ENCODE measurements at regions not wholly inside any gene's neighbourhood (a gene's known extent, or its start where the extent isn't known, plus 50 kb on each side); places are given as distances from the start of the nearest gene placed in this dataset.

DNA sequence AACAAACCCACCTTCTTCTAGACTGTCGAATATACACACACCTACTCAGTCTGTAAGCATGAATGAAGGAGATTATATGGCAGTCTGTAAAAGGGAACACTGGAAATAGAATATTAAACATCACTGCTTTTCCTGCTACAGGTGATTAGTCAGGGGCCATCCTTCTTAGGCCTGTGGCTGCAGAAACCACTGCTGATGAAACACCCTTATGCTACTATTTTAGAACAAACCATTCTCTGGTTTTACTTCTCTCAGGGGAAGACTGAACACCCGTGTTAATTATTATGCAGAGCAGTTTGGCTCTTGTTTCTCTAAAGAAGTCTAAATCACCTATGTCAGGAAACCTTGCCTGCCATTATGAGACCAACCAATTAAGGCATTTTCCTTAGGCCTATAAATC is 351.1 kb upstream of the KLF6 start:
- Histone ChIP-seq H3K4me3 (no peak overlapping the region), H3K4me1 (replicated peaks; ENCODE audit: insufficient read depth) (peaks cover 13% of the 10 kb centered on the region), H3K27me3 (ENCODE audit: insufficient read depth, low read depth) (no peaks in the 10 kb centered on the region), H3F3A (ENCODE audit: insufficient read depth, low read depth) (no peaks in the 10 kb centered on the region), H3K79me2 (ENCODE audit: low read depth) (no peaks in the 10 kb centered on the region), H4K20me1 (ENCODE audit: insufficient read depth) (no peaks in the 10 kb centered on the region), H3K27ac (no peak overlapping the region), H3K4me2 (no peak overlapping the region), H3K9me3 (ENCODE audit: insufficient read depth, low read depth) (peaks cover 5% of the 10 kb centered on the region; the same call in 1 of the 2 replicates), H2AFZ (no peak overlapping the region), H3K9me2 (ENCODE audit: insufficient read depth) (no peaks in the 10 kb centered on the region), H3K36me3 (ENCODE audit: low read depth) (no peaks in the 10 kb centered on the region)
- ChIA-PET CTCF (no interaction called here), POLR2A (ENCODE audit: unreplicated experiment) (no interaction called here)
- no peak for DNase-seq
- TF ChIP-seq EZH2 (IDR thresholded peaks at IDR 0.05; ENCODE audit: low read depth), result no peak
- TF ChIP-seq, protein P1, sequence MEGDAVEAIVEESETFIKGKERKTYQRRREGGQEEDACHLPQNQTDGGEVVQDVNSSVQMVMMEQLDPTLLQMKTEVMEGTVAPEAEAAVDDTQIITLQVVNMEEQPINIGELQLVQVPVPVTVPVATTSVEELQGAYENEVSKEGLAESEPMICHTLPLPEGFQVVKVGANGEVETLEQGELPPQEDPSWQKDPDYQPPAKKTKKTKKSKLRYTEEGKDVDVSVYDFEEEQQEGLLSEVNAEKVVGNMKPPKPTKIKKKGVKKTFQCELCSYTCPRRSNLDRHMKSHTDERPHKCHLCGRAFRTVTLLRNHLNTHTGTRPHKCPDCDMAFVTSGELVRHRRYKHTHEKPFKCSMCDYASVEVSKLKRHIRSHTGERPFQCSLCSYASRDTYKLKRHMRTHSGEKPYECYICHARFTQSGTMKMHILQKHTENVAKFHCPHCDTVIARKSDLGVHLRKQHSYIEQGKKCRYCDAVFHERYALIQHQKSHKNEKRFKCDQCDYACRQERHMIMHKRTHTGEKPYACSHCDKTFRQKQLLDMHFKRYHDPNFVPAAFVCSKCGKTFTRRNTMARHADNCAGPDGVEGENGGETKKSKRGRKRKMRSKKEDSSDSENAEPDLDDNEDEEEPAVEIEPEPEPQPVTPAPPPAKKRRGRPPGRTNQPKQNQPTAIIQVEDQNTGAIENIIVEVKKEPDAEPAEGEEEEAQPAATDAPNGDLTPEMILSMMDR (conservative IDR thresholded peaks at IDR 0.05), result no peak
- no TSS peak for BruUV-seq (replicated peaks)
- intact Hi-C loops (cut with micrococcal nuclease; ENCODE audit: unreplicated experiment), result no loop called here

DNA sequence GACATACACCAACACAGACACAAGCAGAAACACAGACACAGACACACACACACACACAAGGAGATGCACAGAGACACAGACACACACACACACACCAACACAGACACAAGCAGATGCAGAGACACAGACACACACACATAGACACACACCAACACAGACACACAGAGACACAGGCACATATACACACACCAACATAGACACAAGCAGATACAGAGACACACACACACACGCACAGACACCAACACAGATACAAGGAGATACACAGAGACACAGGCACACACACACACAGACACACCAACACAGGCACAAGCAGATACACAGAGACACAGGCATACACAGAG is 347.2 kb upstream of the KLF6 start:
- no peak overlapping the region for H3K4me3 ChIP-seq
- H3F3A ChIP-seq (ENCODE audit: insufficient read depth, low read depth), result no peaks in the 10 kb centered on the region
- no peaks in the 10 kb centered on the region for H4K20me1 ChIP-seq (ENCODE audit: insufficient read depth)
- no peaks in the 10 kb centered on the region for H3K9me2 ChIP-seq (ENCODE audit: insufficient read depth)
- no peaks in the 10 kb centered on the region for H3K79me2 ChIP-seq (ENCODE audit: low read depth)
- H3K36me3 ChIP-seq (ENCODE audit: low read depth), result no peaks in the 10 kb centered on the region
- peak overlapping the region; percentile 50 for H3K27ac ChIP-seq
- ChIA-PET CTCF (interaction anchor here (0.6 kb wide), 1 partner anchor 337 kb away, joined by 12 read pairs; no protein-coding TSS in a partner anchor), POLR2A (ENCODE audit: unreplicated experiment) (no interaction called here)
- peaks cover 18% of the 10 kb centered on the region for H3K4me1 ChIP-seq (replicated peaks; ENCODE audit: insufficient read depth)
- no TSS peak for BruUV-seq (replicated peaks)
- H3K4me2 ChIP-seq, result peak overlapping the region; percentile 42; the same call in 1 of the 2 replicates
- no peak overlapping the region for H2AFZ ChIP-seq
- DNase-seq, result no peak
- TF ChIP-seq EZH2 (IDR thresholded peaks at IDR 0.05; ENCODE audit: low read depth), result no peak
- TF ChIP-seq, protein P1 (conservative IDR thresholded peaks at IDR 0.05), result no peak
- no peaks in the 10 kb centered on the region for H3K27me3 ChIP-seq (ENCODE audit: insufficient read depth, low read depth)
- intact Hi-C loops (cut with micrococcal nuclease; ENCODE audit: unreplicated experiment), result no loop called here
- no peaks in the 10 kb centered on the region; the same call in 1 of the 2 replicates for H3K9me3 ChIP-seq (ENCODE audit: insufficient read depth, low read depth)

- intact Hi-C loops (cut with micrococcal nuclease; ENCODE audit: unreplicated experiment), result no loop called here
- POLR2A ChIA-PET (ENCODE audit: unreplicated experiment), result interaction anchor here (0.5 to 1.0 kb wide), 3 partner anchors 103 to 1682 kb away, joined by 3 to 6 read pairs (median 4); partner anchors contain the start of gene GDI2
- Histone ChIP-seq H3K9me3 (ENCODE audit: insufficient read depth, low read depth) (no peaks in the 10 kb centered on the region; the same call in 1 of the 2 replicates), H3K79me2 (ENCODE audit: low read depth) (no peaks in the 10 kb centered on the region), H3K27ac (peak overlapping the region; percentile 50), H3K9me2 (ENCODE audit: insufficient read depth) (no peaks in the 10 kb centered on the region), H4K20me1 (ENCODE audit: insufficient read depth) (no peaks in the 10 kb centered on the region), H3K4me3 (no peak overlapping the region), H3F3A (ENCODE audit: insufficient read depth, low read depth) (no peaks in the 10 kb centered on the region), H3K27me3 (ENCODE audit: insufficient read depth, low read depth) (no peaks in the 10 kb centered on the region), H3K4me1 (replicated peaks; ENCODE audit: insufficient read depth) (peaks cover 18% of the 10 kb centered on the region), H2AFZ (no peak overlapping the region), H3K4me2 (peak overlapping the region; percentile 42), H3K36me3 (ENCODE audit: low read depth) (no peaks in the 10 kb centered on the region)
- DNase-seq, result peak; percentile 6 to 80
- BruUV-seq (replicated peaks), result no TSS peak
- TF ChIP-seq EZH2 (IDR thresholded peaks at IDR 0.05; ENCODE audit: low read depth), result no peak
- TF ChIP-seq, protein P1 (conservative IDR thresholded peaks at IDR 0.05), result no peak
- CTCF ChIA-PET, result interaction anchor here (0.6 kb wide), 1 partner anchor 338 kb away, joined by 12 read pairs; no protein-coding TSS in a partner anchor
These were observed 346.6 kb upstream of the KLF6 start for GRCh38 chr10:4131407-4132215.
